Thymus (tissue), 11 donors: ENCODE measurements at regions not wholly inside any gene's neighbourhood (a gene's known extent, or its start where the extent isn't known, plus 50 kb on each side); places are given as distances from the start of the nearest gene placed in this dataset.

Experiments used
- DNase-seq, 9 donors: peaks; one replicate each; pipeline ENCODE4 v3.0.0-alpha.2; 2013; ENCODE audit warnings: low spot score in 9 of 9, low read depth in 6 of 9, missing footprints in 1 of 9
- H3K27ac ChIP-seq, 2 donors: one replicate each; pipeline ENCODE4 v1.5.1; 2013; ENCODE audit warnings: control low read depth in 1 of 2, low read depth in 1 of 2, low read length in 1 of 2, mild to moderate bottlenecking in 1 of 2, moderate library complexity in 1 of 2
- H3K27me3 ChIP-seq, 2 donors: one replicate each; pipeline ENCODE4 v1.5.1; 2013; ENCODE audit warnings: low read length in 1 of 2; ENCODE audit not compliant: control insufficient read depth in 2 of 2, insufficient read depth in 1 of 2
- H3K36me3 ChIP-seq, 2 donors: one replicate each; pipeline ENCODE4 v1.5.1; 2013; ENCODE audit warnings: low read length in 1 of 2, mild to moderate bottlenecking in 1 of 2, moderate library complexity in 1 of 2; ENCODE audit not compliant: control insufficient read depth in 2 of 2, insufficient read depth in 2 of 2
- H3K4me1 ChIP-seq, 2 donors: one replicate each; pipeline ENCODE4 v1.5.1; 2013; ENCODE audit warnings: low read length in 2 of 2; ENCODE audit not compliant: control insufficient read depth in 2 of 2, insufficient read depth in 2 of 2
- H3K4me3 ChIP-seq, 2 donors: one replicate each; pipeline ENCODE4 v1.5.1; 2013; ENCODE audit warnings: low read length in 2 of 2, control low read depth in 1 of 2, mild to moderate bottlenecking in 1 of 2
- H3K9me3 ChIP-seq, 2 donors: one replicate each; pipeline ENCODE4 v1.5.1; 2013; ENCODE audit warnings: low read length in 1 of 2, mild to moderate bottlenecking in 1 of 2; ENCODE audit not compliant: control insufficient read depth in 2 of 2, insufficient read depth in 1 of 2
- WGBS: extraction: QIAGEN DNeasy Blood & Tissue Kit; methylation state at CpG from one replicate; pipeline ENCODE4 v1.1.7; 2013; 5-methylcytosine and 5-hydroxymethylcytosine counted together
- donor health status: healthy.

- H3K27ac ChIP-seq: no peak overlapping the region
- 58% methylated on average over 14 of the region's 14 CpGs for WGBS
- H3K4me1 ChIP-seq: no peaks in the 10 kb centered on the region
- DNase-seq: no peak
- H3K27me3 ChIP-seq: peaks cover 0 to 14% of the 10 kb centered on the region in 2 donors
- no peaks in the 10 kb centered on the region for H3K9me3 ChIP-seq
- no peak overlapping the region for H3K4me3 ChIP-seq
- H3K36me3 ChIP-seq: no peaks in the 10 kb centered on the region
Measured at GRCh38 chr16:54545854-54546511, 259.4 kb upstream of the IRX3 start.

GRCh38 chr16:54544553-54545180, 258.1 kb upstream of the IRX3 start:
- no peak overlapping the region for H3K27ac ChIP-seq
- no peak for DNase-seq
- H3K4me1 ChIP-seq: no peaks in the 10 kb centered on the region
- H3K27me3 ChIP-seq: peaks cover 0 to 14% of the 10 kb centered on the region in 2 donors
- no peaks in the 10 kb centered on the region for H3K36me3 ChIP-seq
- H3K4me3 ChIP-seq: no peak overlapping the region
- WGBS: 74% methylated on average over 7 of the region's 7 CpGs
- no peaks in the 10 kb centered on the region for H3K9me3 ChIP-seq

GRCh38 chr16:54542805-54543505, 256.4 kb upstream of the IRX3 start:
- no peak overlapping the region for H3K27ac ChIP-seq
- no peaks in the 10 kb centered on the region for H3K9me3 ChIP-seq
- H3K4me1 ChIP-seq: no peaks in the 10 kb centered on the region
- no peak overlapping the region for H3K4me3 ChIP-seq
- DNase-seq: no peak
- H3K27me3 ChIP-seq: peaks cover 0 to 14% of the 10 kb centered on the region in 2 donors
- 92% methylated on average over 13 of the region's 13 CpGs for WGBS
- no peaks in the 10 kb centered on the region for H3K36me3 ChIP-seq

- Histone ChIP-seq H3K4me1 (no peaks in the 10 kb centered on the region), H3K4me3 (no peak overlapping the region), H3K9me3 (no peaks in the 10 kb centered on the region), H3K27ac (no peak overlapping the region), H3K27me3 (no peaks in the 10 kb centered on the region), H3K36me3 (no peaks in the 10 kb centered on the region)
- no peak for DNase-seq
- WGBS: 89% methylated on average over 15 of the region's 15 CpGs
Measured at GRCh38 chr16:54540525-54541180, 254.1 kb upstream of the IRX3 start.

- Histone ChIP-seq H3K4me3 (no peak overlapping the region), H3K27me3 (no peaks in the 10 kb centered on the region), H3K4me1 (no peaks in the 10 kb centered on the region), H3K27ac (no peak overlapping the region), H3K9me3 (no peaks in the 10 kb centered on the region), H3K36me3 (no peaks in the 10 kb centered on the region)
- DNase-seq: no peak
- WGBS: 82% methylated on average over 3 of the region's 3 CpGs
Measured at GRCh38 chr16:54538276-54538675, 251.7 kb upstream of the IRX3 start.

GRCh38 chr16:54533856-54534490, 247.4 kb upstream of the IRX3 start:
- Histone ChIP-seq H3K27me3 (no peaks in the 10 kb centered on the region), H3K9me3 (peaks cover 0 to 4% of the 10 kb centered on the region in 2 donors), H3K36me3 (no peaks in the 10 kb centered on the region), H3K4me3 (no peak overlapping the region), H3K4me1 (no peaks in the 10 kb centered on the region), H3K27ac (no peak overlapping the region)
- DNase-seq: no peak
- 96% methylated on average over 4 of the region's 4 CpGs for WGBS

- Histone ChIP-seq H3K4me3 (no peak overlapping the region), H3K27me3 (peaks cover 0 to under 1% of the 10 kb centered on the region in 2 donors), H3K27ac (no peak overlapping the region), H3K9me3 (no peaks in the 10 kb centered on the region), H3K36me3 (no peaks in the 10 kb centered on the region), H3K4me1 (no peaks in the 10 kb centered on the region)
- 75% methylated on average over 1 of the region's 1 CpG for WGBS
- DNase-seq: no peak
Measured at GRCh38 chr16:54526916-54527315, 240.3 kb upstream of the IRX3 start.

- H3K4me3 ChIP-seq: no peak overlapping the region
- no peaks in the 10 kb centered on the region for H3K36me3 ChIP-seq
- 94% methylated on average over 1 of the region's 1 CpG for WGBS
- no peak overlapping the region for H3K27ac ChIP-seq
- peaks cover 0 to 2% of the 10 kb centered on the region in 2 donors for H3K27me3 ChIP-seq
- no peaks in the 10 kb centered on the region for H3K4me1 ChIP-seq
- no peaks in the 10 kb centered on the region for H3K9me3 ChIP-seq
- DNase-seq: no peak
Measured at GRCh38 chr16:54526087-54526486, 239.5 kb upstream of the IRX3 start.
